HCT116 (cell line): ENCODE measurements at regions not wholly inside any gene's neighbourhood (a gene's known extent, or its start where the extent isn't known, plus 50 kb on each side); places are given as distances from the start of the nearest gene placed in this dataset.

ENCODE experiments used
- ATAC-seq: fragments of 200-7000 bp; cut with Tn5 transposase; 2 replicates; pipeline ENCODE4 v1.9.1; 2020; ENCODE audit warnings: mild to moderate bottlenecking, moderate library complexity
- BruUV-seq: library from RNA; stranded (reverse); fragments of 400-500 nt; replicated peaks from 2 replicates; lab custom pipeline; 2021; lab: Mats Ljungman, UMichigan
- CTCF ChIA-PET: fragments of 300-600 bp; sonication (Branson Sonifier 250); formaldehyde crosslinking; loops from one replicate; lab custom pipeline; 2021; ENCODE audit warnings: antibody characterized with exemption; lab: Charles Lee
- POLR2A ChIA-PET: fragments of 300-600, 350-600 bp; sonication (Branson Sonifier 250); formaldehyde crosslinking; loops from one replicate; lab custom pipeline; 2021; ENCODE audit warnings: antibody characterized with exemption; lab: Charles Lee
- RAD21 ChIA-PET, 2 experiments: fragments of 300-600 bp; sonication (Branson Sonifier 250); formaldehyde crosslinking; loops; one replicate each; lab custom pipeline; 2023; ENCODE audit warnings: low total read pairs in 2 of 2; ENCODE audit not compliant: uncharacterized antibody in 2 of 2, unreplicated experiment in 2 of 2, low non-redundant PET in 1 of 2; lab: Charles Lee
- DNase-seq: peaks from one replicate; pipeline ENCODE4 v3.0.0-alpha.2; 2010; ENCODE audit warnings: low read depth, low spot score
- H2AFZ ChIP-seq: fragments of 200-600 bp; shearing (Covaris generic), sonication (generic); 2 replicates; pipeline ENCODE4 v1.6.1; 2017; ENCODE audit warnings: low read depth, mixed run types, mixed read lengths, antibody characterized with exemption, low read length; ENCODE audit not compliant: poor library complexity, severe bottlenecking
- H3K27ac ChIP-seq: 2 replicates; pipeline ENCODE4 v1.5.1; 2012; ENCODE audit warnings: low read depth, low read length
- H3K27me3 ChIP-seq: fragments of 200-600 bp; sonication (generic); 2 replicates; pipeline ENCODE4 v1.6.1; 2016; ENCODE audit warnings: mixed run types, low read length, mixed read lengths; ENCODE audit not compliant: insufficient read depth
- H3K36me3 ChIP-seq, 2 experiments: fragments of 200-500 bp in 1 of 2; fragments of 200-600 bp in 1 of 2; sonication (Bioruptor generic) in 1 of 2; sonication (generic) in 1 of 2; 2 replicates each; pipeline versions ENCODE4 v1.5.1 to v1.6.1; 2014 to 2016; ENCODE audit warnings: low read length in 2 of 2, inconsistent platforms in 1 of 2, mixed read lengths in 1 of 2, mixed run types in 1 of 2; ENCODE audit not compliant: insufficient read depth in 2 of 2, control insufficient read depth in 1 of 2
- H3K4me1 ChIP-seq, 2 experiments: fragments of 200-600 bp in 1 of 2; sonication (generic) in 1 of 2; 2 replicates each; pipeline versions ENCODE4 v1.5.1 to v1.6.1; 2012 to 2017; ENCODE audit warnings: low read length in 2 of 2, inconsistent platforms in 1 of 2, mild to moderate bottlenecking in 1 of 2, mixed read lengths in 1 of 2, mixed run types in 1 of 2, moderate library complexity in 1 of 2; ENCODE audit not compliant: insufficient read depth in 2 of 2, control insufficient read depth in 1 of 2
- H3K4me2 ChIP-seq: fragments of 200-600 bp; sonication (generic); 2 replicates; pipeline ENCODE4 v1.6.1; 2017; ENCODE audit warnings: mixed run types, low read length, mixed read lengths
- H3K4me3 ChIP-seq, 2 experiments: fragments of 200-600 bp in 1 of 2; sonication (generic) in 1 of 2; replicated peaks in 1 of 2; 2 replicates each; pipeline ENCODE4 v1.5.1; 2011 to 2016; ENCODE audit warnings: low read length in 2 of 2, control low read depth in 1 of 2, low read depth in 1 of 2, mild to moderate bottlenecking in 1 of 2, mixed read lengths in 1 of 2, mixed run types in 1 of 2
- H3K79me2 ChIP-seq: fragments of 200-600 bp; sonication (generic); 2 replicates; pipeline ENCODE4 v1.6.1; 2017; ENCODE audit warnings: mild to moderate bottlenecking, mixed run types, low read length, moderate library complexity, mixed read lengths; ENCODE audit not compliant: insufficient read depth
- H3K9ac ChIP-seq: fragments of 200-600 bp; sonication (generic); 2 replicates; pipeline ENCODE4 v1.6.1; 2016; ENCODE audit warnings: low read length, mixed read lengths
- H3K9me2 ChIP-seq: fragments of 200-600 bp; sonication (generic), shearing (Covaris generic); 2 replicates; pipeline ENCODE4 v1.6.1; 2017; ENCODE audit warnings: mixed run types, mild to moderate bottlenecking, moderate library complexity; ENCODE audit not compliant: insufficient read depth
- H3K9me3 ChIP-seq, 2 experiments: fragments of 200-500 bp in 1 of 2; fragments of 200-600 bp in 1 of 2; sonication (Bioruptor generic) in 1 of 2; sonication (generic) in 1 of 2; 2 replicates each; pipeline ENCODE4 v1.6.1; 2014 to 2017; ENCODE audit warnings: low read length in 2 of 2, mixed read lengths in 2 of 2, inconsistent platforms in 1 of 2, low read depth in 1 of 2, mild to moderate bottlenecking in 1 of 2, mixed run types in 1 of 2, moderate library complexity in 1 of 2; ENCODE audit not compliant: control insufficient read depth in 1 of 2, insufficient read depth in 1 of 2
- H4K20me1 ChIP-seq: fragments of 200-600 bp; sonication (generic), shearing (Covaris generic); 2 replicates; pipeline ENCODE4 v1.6.1; 2017; ENCODE audit warnings: mixed run types, mild to moderate bottlenecking, moderate library complexity; ENCODE audit not compliant: insufficient read depth
- CEBPB ChIP-seq: IDR thresholded peaks from 2 replicates; pipeline ENCODE4 v1.6.1; 2012; ENCODE audit warnings: low read depth
- CTCF ChIP-seq, 3 experiments: fragments of 200-600 bp in 1 of 3; sonication (generic) in 1 of 3; IDR thresholded peaks in 2 of 3; conservative IDR thresholded peaks in 1 of 3; 2 replicates each; pipeline ENCODE4 v1.5.1; 2012 to 2017; ENCODE audit warnings: low read depth in 2 of 3, low read length in 2 of 3, antibody characterized with exemption in 1 of 3, borderline replicate concordance in 1 of 3, control low read depth in 1 of 3, mild to moderate bottlenecking in 1 of 3, mixed read lengths in 1 of 3, mixed run types in 1 of 3, moderate library complexity in 1 of 3; ENCODE audit not compliant: insufficient read depth in 1 of 3
- ELF1 ChIP-seq: IDR thresholded peaks from 2 replicates; pipeline ENCODE4 v1.6.1; 2012; ENCODE audit warnings: low read depth, borderline replicate concordance
- EZH2 ChIP-seq: fragments of 200-600 bp; sonication (generic); IDR thresholded peaks from 2 replicates; pipeline ENCODE4 v1.6.1; 2017; ENCODE audit warnings: antibody characterized with exemption, mixed run types
- EZH2phosphoT487 ChIP-seq: fragments of 200-600 bp; IDR thresholded peaks from 2 replicates; pipeline ENCODE4 v1.6.1; 2018; ENCODE audit warnings: antibody characterized with exemption, borderline replicate concordance
- FOSL1 ChIP-seq: IDR thresholded peaks from 2 replicates; pipeline ENCODE4 v1.6.1; 2012; ENCODE audit warnings: low read depth
- JUND ChIP-seq: IDR thresholded peaks from 2 replicates; pipeline ENCODE4 v1.6.1; 2012
- MAX ChIP-seq: IDR thresholded peaks from 2 replicates; pipeline ENCODE4 v1.6.1; 2012
- POLR2A ChIP-seq: IDR thresholded peaks from 2 replicates; pipeline ENCODE4 v1.7.0; 2011; ENCODE audit warnings: borderline replicate concordance; ENCODE audit not compliant: insufficient read depth, insufficient read length; ENCODE audit errors: extremely low read depth
- POLR2AphosphoS5 ChIP-seq: IDR thresholded peaks from 2 replicates; pipeline ENCODE4 v1.6.1; 2011; ENCODE audit warnings: mild to moderate bottlenecking, low read depth, low read length, moderate library complexity
- SP1 ChIP-seq: IDR thresholded peaks from 2 replicates; pipeline ENCODE4 v1.6.1; 2012; ENCODE audit warnings: low read depth
- SRF ChIP-seq: IDR thresholded peaks from 2 replicates; pipeline ENCODE4 v1.6.1; 2012; ENCODE audit warnings: low read depth
- TCF7L2 ChIP-seq: IDR thresholded peaks from 2 replicates; pipeline ENCODE4 v1.7.0; 2011; ENCODE audit warnings: borderline replicate concordance, inconsistent platforms; ENCODE audit not compliant: insufficient read depth, insufficient read length; ENCODE audit errors: extremely low read depth
- YY1 ChIP-seq: IDR thresholded peaks from 2 replicates; pipeline ENCODE4 v1.6.1; 2011; ENCODE audit warnings: low read length, low read depth, moderate library complexity, mild to moderate bottlenecking; ENCODE audit not compliant: insufficient replicate concordance; ENCODE audit errors: extremely low read depth
- ZBTB33 ChIP-seq: IDR thresholded peaks from 2 replicates; pipeline ENCODE4 v1.6.1; 2011; ENCODE audit warnings: mild to moderate bottlenecking, low read length, moderate library complexity; ENCODE audit not compliant: insufficient replicate concordance; ENCODE audit errors: extremely low read depth
- ZFX ChIP-seq: fragments of 450-650 bp; IDR thresholded peaks from 2 replicates; pipeline ENCODE4 v1.6.1; 2017
- ZNF274 ChIP-seq: fragments of 200-500 bp; sonication (Bioruptor generic); IDR thresholded peaks from 2 replicates; pipeline ENCODE4 v1.6.1; 2014; ENCODE audit warnings: mild to moderate bottlenecking, low read depth, low read length, inconsistent platforms
- intact Hi-C: fragments of 100-400 bp; cut with micrococcal nuclease; formaldehyde crosslinking; loops from 2 replicates; pipeline ENCODE4 v1.10.0; 2022

GRCh38 chr6:169903122-169903521 lies 151.7 kb downstream of the ERMARD start:
- CTCF ChIA-PET = no interaction called here
- POLR2A ChIA-PET = no interaction called here
- intact Hi-C loops = no loop called here

More at GRCh38 chr6:169903122-169903521, 151.7 kb downstream of the ERMARD start:
- H2AFZ ChIP-seq = no peak overlapping the region
- no peak overlapping the region for H3K27ac ChIP-seq
- H3K27me3 ChIP-seq = no peaks in the 10 kb centered on the region
- no peaks in the 10 kb centered on the region for H4K20me1 ChIP-seq
- ATAC-seq (no peak; the same call in 1 of the 2 replicates), DNase-seq (no peak)
- H3K36me3 ChIP-seq = no peaks in the 10 kb centered on the region
- H3K9me3 ChIP-seq = no peaks in the 10 kb centered on the region
- TF ChIP-seq TCF7L2 (no peak), SP1 (no peak), CTCF (IDR thresholded peaks at IDR 0.05 in 2 of 3, conservative IDR thresholded peaks at IDR 0.05 in 1 of 3; ENCODE audit: borderline replicate concordance in 1 of 3, insufficient read depth in 1 of 3, low read depth in 2 of 3, low read length in 2 of 3) (no peak), ZBTB33 (no peak), CEBPB (no peak), FOSL1 (no peak), YY1 (no peak), EZH2phosphoT487 (no peak), EZH2 (no peak), ZNF274 (no peak), ELF1 (no peak), POLR2AphosphoS5 (no peak), MAX (no peak), JUND (no peak), SRF (no peak), ZFX (no peak), POLR2A (no peak)
- H3K79me2 ChIP-seq = no peaks in the 10 kb centered on the region
- no peaks in the 10 kb centered on the region for H3K9me2 ChIP-seq
- no peak overlapping the region for H3K9ac ChIP-seq
- no peak overlapping the region for H3K4me3 ChIP-seq
- peaks cover 0 to 6% of the 10 kb centered on the region in 2 experiments; a peak in 1 of 4 replicates for H3K4me1 ChIP-seq
- no TSS peak for BruUV-seq
- no peak overlapping the region for H3K4me2 ChIP-seq
- RAD21 ChIA-PET = no interaction called here
